Pancreas (tissue), 10 donors: ENCODE measurements at regions not wholly inside any gene's neighbourhood (a gene's known extent, or its start where the extent isn't known, plus 50 kb on each side); places are given as distances from the start of the nearest gene placed in this dataset.

ENCODE experiments used
- ATAC-seq, 4 donors: fragments of 200-7000 bp; cut with Tn5 transposase; one replicate each; pipeline versions ENCODE4 v1.8.0 to v1.9.1; 2020; ENCODE audit warnings: mild to moderate bottlenecking in 4 of 4, moderate library complexity in 4 of 4
- DNase-seq, 6 donors: peaks; one replicate each; pipeline ENCODE4 v3.0.0-alpha.2; 2020
- FAIRE-seq: peaks from 2 replicates; lab custom pipeline; 2012; peaks lifted over from hg19 to GRCh38; lab: Jason Lieb, UNC
- H3K27ac ChIP-seq, 4 donors: fragments of 200-600 bp; sonication (generic); 1 replicate in 3 of 4; 2 replicates in 1 of 4; pipeline versions ENCODE4 v1.5.0 to v1.8.0; 2020
- H3K27me3 ChIP-seq, 4 donors: fragments of 200-600 bp; one replicate each; pipeline ENCODE4 v1.8.0; 2021
- H3K36me3 ChIP-seq, 3 donors: fragments of 200-600 bp; sonication (generic) in 1 of 3; one replicate each; pipeline versions ENCODE4 v1.5.0 to v1.8.0; 2020 to 2021
- H3K4me1 ChIP-seq, 3 donors: fragments of 200-600 bp; one replicate each; pipeline ENCODE4 v1.8.0; 2021
- H3K4me3 ChIP-seq, 4 donors: fragments of 200-600 bp; sonication (generic) in 2 of 4; one replicate each; pipeline versions ENCODE4 v1.5.0 to v1.8.0; 2020 to 2021
- H3K9me3 ChIP-seq, 4 donors: fragments of 200-600 bp; one replicate each; pipeline ENCODE4 v1.8.0; 2021
- CTCF ChIP-seq, 4 donors: fragments of 200-600 bp; sonication (generic) in 3 of 4; IDR thresholded peaks; one replicate each; pipeline versions ENCODE4 v1.5.0 to v1.8.0; 2021; ENCODE audit warnings: antibody characterized with exemption in 4 of 4
- WGBS, 2 donors: extraction: QIAGEN DNeasy Blood & Tissue Kit; methylation state at CpG; one replicate each; pipeline ENCODE4 v1.1.7; 2013; 5-methylcytosine and 5-hydroxymethylcytosine counted together
- intact Hi-C, 3 donors: fragments of 100-400 bp; cut with DNase I; formaldehyde crosslinking; loops; one replicate each; pipeline versions ENCODE4 v1.11.1 to v1.14.2; 2022
- donor health status: healthy with polysubstance abuse.
- donor health status: DM: no; HTN: no; CAD: no; lungs with moderate emphysema.
- donor health status: DM: no; HTN: no; CAD: no.
- donor health status: control.
- donor health status: control.
- donor health status: Bipolar disorder and iron deficiency.
- donor health status: DM: yes; HTN: yes; CAD: no.
- donor health status: DM: no; HTN: no; CAD: no.
- donor health status: DM: no; HTN: no; CAD: no.
- donor health status: DM: yes; HTN: yes; CAD: no.

- Histone ChIP-seq H3K9me3 (no peaks in the 10 kb centered on the region), H3K27me3 (no peaks in the 10 kb centered on the region), H3K27ac (no peak overlapping the region), H3K36me3 (no peaks in the 10 kb centered on the region), H3K4me3 (no peak overlapping the region), H3K4me1 (no peaks in the 10 kb centered on the region)
- WGBS, 2 donors: 63 to 76% methylated on average over 6 of the region's 6 CpGs
- no peak for ATAC-seq
- intact Hi-C loops: no loop called here
- no peak for FAIRE-seq
- DNase-seq: no peak
- no peak for TF ChIP-seq CTCF (IDR thresholded peaks at IDR 0.05)
Measured at GRCh38 chr10:93175490-93175889, 101.8 kb downstream of the CYP26A1 start.

- H3K9me3 ChIP-seq: no peaks in the 10 kb centered on the region
- H3K27me3 ChIP-seq: no peaks in the 10 kb centered on the region
- H3K36me3 ChIP-seq: no peaks in the 10 kb centered on the region
- ATAC-seq: no peak
- TF ChIP-seq CTCF (IDR thresholded peaks at IDR 0.05): no peak
- intact Hi-C loops: no loop called here
- H3K27ac ChIP-seq: no peak overlapping the region
- no peak overlapping the region for H3K4me3 ChIP-seq
- FAIRE-seq: no peak
- no peaks in the 10 kb centered on the region for H3K4me1 ChIP-seq
- DNase-seq: no peak
Measured at GRCh38 chr10:93177511-93177910, 103.8 kb downstream of the CYP26A1 start.

- Histone ChIP-seq H3K27me3 (no peaks in the 10 kb centered on the region), H3K4me3 (no peak overlapping the region), H3K27ac (no peak overlapping the region), H3K9me3 (no peaks in the 10 kb centered on the region), H3K36me3 (no peaks in the 10 kb centered on the region), H3K4me1 (no peaks in the 10 kb centered on the region)
- ATAC-seq (no peak), DNase-seq (no peak), FAIRE-seq (no peak)
- intact Hi-C loops: no loop called here
- TF ChIP-seq CTCF (IDR thresholded peaks at IDR 0.05): no peak
Measured at GRCh38 chr10:93178226-93178625, 104.5 kb downstream of the CYP26A1 start.

- 81 to 86% methylated on average over 14 of the region's 14 CpGs for WGBS, 2 donors
- Histone ChIP-seq H3K4me3 (no peak overlapping the region), H3K36me3 (no peaks in the 10 kb centered on the region), H3K9me3 (no peaks in the 10 kb centered on the region), H3K4me1 (no peaks in the 10 kb centered on the region), H3K27me3 (no peaks in the 10 kb centered on the region), H3K27ac (no peak overlapping the region)
- FAIRE-seq (no peak), DNase-seq (no peak), ATAC-seq (no peak)
- intact Hi-C loops: no loop called here
- TF ChIP-seq CTCF (IDR thresholded peaks at IDR 0.05): no peak
Measured at GRCh38 chr10:93180482-93180931, 106.8 kb downstream of the CYP26A1 start.

GRCh38 chr10:93181271-93182048 lies 107.8 kb downstream of the CYP26A1 start:
- intact Hi-C loops: no loop called here

More at GRCh38 chr10:93181271-93182048, 107.8 kb downstream of the CYP26A1 start:
- ATAC-seq (no peak), DNase-seq (no peak), FAIRE-seq (no peak)
- no peak overlapping the region for H3K27ac ChIP-seq
- no peaks in the 10 kb centered on the region for H3K27me3 ChIP-seq
- H3K4me1 ChIP-seq: no peaks in the 10 kb centered on the region
- WGBS, 2 donors: 68 to 77% methylated on average over 8 of the region's 8 CpGs
- TF ChIP-seq CTCF (IDR thresholded peaks at IDR 0.05): no peak
- no peaks in the 10 kb centered on the region for H3K36me3 ChIP-seq
- H3K9me3 ChIP-seq: no peaks in the 10 kb centered on the region
- no peak overlapping the region for H3K4me3 ChIP-seq
